NCI-H69 (cell line): ENCODE measurements at regions not wholly inside any gene's neighbourhood (a gene's known extent, or its start where the extent isn't known, plus 50 kb on each side); places are given as distances from the start of the nearest gene placed in this dataset.
A peak's percentile ranks its signal among the peaks of the same experiment; 100 is the strongest.

Source experiments
- DNase-seq: peaks from one replicate; lab custom pipeline; 2025; lab: John Stamatoyannopoulos, UW

DNA sequence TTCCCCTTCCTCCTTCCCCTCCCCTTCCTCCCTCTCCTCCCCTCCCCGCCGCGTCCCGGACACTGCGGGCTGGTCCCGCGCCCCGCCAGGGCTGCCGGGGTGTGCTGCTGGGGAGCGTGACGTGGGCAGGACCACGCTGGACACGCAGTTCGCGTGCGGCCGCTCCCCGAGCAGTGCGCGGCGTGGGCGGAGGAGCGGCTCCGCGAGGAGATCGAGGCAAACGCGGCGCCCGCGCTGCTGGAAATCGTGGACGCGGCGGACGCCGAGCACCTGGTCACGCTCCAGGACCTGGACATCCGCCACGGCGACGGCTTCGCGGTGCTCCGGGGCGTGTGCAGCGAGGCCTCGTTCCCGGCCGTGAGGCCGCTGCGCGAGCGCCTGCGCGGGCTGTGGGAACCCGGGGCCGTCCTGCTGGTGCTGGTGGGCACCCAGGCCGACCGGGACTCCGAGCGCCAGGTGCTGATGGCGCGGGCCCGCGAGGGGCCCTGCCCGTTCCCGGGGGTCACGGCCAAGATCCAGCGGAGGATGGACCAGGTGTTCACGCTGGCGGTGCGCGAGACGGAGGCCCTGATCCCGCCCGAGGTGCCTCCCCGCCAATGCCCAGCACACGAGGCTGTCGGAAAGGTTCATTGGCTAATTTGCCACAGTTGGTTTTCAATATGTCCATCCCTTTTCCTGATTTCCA is 84.3 kb downstream of the TNFAIP2 start:
- DNase-seq: peak; percentile 32

DNA sequence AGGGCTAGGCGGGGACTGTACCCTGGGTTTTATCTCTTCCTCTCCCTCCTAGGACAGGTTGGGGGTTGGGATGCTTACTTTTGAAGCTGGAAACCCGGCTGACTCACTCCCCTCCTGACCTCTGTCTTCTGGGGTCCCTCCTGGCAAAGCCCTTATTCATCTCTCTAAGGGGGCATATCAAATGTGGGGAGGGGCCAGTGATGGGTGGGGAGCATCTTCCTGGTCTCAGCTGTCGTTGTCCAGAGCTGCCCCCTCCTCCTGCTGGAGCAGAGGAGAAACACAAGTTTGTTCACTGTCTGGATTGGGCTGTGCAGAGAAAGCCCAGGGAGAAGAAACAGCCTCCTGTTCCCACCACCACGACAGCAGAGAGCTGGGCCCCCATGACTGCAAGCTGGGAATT is 85.8 kb downstream of the TNFAIP2 start:
- DNase-seq: no peak

DNA sequence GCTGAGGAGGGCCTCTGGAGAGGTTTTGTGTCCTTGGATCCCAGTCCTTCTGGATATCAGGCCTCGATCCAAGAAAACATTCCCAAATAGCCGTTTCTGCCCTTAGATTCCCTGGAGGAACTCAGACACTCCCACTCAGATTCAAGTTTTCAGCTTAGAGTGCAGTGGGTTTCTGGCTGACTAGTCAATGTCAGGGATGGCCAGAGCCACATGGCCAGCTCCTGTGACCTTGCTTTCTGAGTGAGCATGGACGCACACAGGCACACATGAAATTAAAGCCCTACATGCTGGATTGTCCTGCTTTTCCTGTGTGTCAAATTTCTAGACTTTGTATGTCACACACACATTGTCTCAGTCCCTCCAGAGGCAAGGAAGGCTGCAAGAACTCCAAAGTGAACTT is 86.2 kb downstream of the TNFAIP2 start:
- no peak for DNase-seq

DNA sequence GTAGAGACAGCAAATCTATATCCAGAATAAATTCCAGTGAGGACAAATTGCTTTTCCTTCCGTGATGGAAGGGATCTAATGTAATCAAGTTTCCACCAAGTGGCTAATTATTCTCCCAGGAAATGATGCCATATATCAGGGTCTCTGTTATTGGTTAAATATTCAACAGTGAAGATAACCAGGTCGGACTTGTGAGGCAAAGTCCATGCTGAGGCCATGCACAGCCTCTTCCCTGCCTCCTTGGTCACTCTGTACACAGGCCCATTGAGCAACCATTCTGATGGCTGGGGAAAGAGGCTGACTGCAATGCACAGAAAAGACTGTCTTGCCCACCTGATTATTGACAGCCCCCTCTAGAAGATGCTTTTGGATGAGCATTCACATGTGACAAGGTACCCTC is 90.1 kb downstream of the TNFAIP2 start:
- no peak for DNase-seq

DNA sequence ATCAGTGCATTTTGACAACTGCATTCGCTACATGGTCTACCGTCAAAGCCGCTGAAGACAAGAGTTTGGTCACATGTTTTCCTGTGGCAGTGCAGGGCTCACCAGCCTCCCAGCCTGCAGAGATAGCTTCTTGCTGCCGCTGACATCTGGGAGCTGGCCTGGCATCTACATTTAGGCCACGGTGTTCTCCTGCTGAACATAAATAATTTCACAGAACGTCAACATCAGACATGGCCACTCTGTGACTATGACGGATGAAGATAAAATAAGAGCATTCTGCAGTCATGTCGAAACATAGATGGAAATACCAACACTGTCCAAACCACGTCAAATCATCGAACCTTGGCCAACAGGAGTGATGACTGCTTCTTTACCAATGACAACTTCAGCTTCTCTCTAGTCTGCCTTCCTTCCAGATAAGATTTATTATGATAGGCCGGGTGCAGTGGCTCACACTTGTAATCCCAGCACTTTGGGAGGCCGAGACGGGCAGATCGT is 91.2 kb downstream of the TNFAIP2 start:
- DNase-seq: no peak

DNA sequence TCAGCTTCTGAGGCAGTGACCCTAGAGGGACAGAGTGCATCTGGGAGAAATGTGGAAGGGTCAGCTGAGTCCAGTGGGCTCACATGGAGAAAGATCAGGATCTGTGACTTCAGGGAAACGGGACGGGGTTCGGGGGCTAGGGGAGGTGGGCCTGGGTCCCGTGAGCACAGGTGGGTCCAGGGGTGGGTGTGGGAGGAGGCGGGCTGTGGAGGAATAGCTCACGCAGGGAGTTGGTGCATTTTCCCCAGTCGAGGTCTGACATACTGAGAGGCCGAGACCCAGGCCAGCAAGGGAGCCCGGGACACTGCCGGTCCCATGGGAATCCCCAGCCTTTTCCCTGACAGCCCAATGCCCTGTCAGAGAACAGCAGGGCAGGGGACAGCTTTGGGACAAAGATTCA is 93.1 kb downstream of the TNFAIP2 start:
- DNase-seq: no peak

DNA sequence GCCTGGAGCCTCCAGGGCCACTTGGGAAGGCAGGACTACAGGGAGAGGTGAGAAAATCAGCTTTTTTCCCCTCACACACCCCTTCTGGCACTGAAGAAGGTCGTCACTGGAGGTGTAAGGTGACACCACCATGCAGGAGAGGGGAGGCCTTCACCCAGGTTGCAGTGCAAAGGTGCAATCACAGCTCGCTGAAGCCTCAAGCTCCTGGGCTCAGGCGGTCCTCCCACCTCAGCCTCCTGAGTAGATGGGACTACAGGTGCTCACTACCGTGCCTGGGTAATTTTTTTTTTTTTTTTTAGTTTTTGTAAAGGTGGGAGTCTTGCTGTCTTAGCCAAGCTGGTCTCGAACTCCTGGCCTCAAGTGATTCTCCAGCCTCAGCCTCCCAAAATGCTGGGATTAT is 93.6 kb downstream of the TNFAIP2 start:
- DNase-seq: no peak

DNA sequence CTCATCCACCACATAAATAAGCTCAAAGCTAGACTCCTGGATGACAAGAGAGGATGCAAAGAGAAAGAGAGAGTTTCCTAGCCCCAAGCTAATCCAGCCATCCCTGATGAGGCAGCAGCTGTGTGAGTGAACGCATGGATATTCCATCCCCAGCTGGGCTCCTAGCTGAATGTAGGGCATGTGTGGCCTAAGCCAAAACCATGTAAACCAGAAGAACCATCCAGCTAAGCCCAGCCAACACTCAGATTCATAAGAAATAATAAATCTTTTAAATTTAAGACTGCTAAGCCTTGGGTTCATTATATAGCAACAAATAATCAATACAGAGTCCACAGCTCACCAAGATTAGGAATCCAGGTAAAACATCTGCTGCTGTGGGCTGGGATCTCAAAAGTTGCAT is 94.3 kb downstream of the TNFAIP2 start:
- DNase-seq: no peak

DNA sequence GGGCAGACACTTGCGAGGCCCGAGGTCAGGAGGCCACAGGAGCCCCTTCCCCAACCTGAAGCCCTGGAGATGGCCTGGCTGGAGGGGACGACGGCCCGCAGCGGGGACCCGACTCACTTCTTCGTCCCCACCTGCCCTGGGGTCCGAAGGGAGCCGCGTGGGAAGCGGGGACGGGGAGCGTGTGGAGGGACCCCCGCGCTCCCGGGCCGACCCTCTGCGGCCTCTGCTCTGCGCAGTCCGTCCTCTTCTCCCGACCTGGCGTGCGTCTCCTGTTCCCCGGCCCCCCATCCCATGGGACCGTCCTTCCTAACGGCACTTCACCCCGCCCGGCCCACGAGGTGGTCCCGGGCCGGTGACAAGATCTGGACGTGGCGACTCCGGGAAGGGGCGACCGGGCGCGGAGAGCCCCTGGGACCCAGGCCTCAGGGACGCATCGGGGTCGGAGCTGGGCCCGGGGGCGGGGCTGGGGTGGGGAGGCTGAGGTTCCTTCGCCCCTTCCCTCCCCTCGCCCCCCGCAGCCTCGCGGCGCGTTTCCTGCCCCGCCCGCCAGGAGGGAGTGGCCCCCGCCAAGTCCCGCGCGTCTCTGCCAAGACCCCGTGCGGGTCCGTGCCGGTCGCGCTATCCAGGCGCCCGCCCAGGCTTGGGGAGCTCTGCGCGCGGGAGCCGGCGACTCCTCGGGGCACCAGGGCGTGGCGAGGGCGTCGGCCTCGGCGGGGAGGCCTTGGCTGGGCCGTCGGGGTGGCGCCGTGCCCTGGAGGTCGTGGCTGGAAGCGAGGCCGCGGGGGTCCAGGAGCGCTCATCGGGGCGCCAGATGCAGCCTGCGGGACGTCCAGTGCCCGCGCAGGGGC is 97.1 kb downstream of the TNFAIP2 start:
- DNase-seq: no peak

DNA sequence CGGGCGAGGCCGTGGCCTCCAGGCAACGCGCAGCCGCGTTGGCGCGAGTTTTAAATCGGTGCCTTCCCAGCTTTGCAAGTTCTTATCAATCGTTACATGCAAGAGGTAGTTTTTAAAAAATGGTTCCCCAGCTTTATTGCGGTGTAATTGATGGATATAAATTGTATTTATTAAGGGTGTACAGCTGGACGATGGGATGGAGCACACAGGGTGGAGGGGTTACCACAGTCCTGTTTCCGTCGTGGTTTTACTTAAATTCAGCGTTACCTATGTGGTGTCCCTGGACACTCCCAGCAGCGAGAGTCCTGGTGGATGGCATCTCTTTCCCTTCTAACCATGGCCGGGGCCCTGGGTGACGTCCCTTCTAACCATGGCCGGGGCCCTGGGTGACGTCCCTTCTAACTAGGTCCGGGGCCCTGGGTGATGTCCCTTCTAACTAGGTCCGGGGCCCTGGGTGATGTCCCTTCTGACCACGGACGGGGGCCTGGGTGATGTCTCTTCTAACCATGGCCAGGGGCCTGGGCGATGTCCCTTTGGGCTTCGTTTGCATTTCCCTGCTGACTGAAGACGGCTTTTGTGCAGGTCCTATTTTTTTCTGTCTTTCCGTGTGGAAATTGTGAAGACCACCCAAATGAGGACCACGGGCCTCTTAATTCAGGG is 97.9 kb downstream of the TNFAIP2 start:
- DNase-seq: no peak

DNA sequence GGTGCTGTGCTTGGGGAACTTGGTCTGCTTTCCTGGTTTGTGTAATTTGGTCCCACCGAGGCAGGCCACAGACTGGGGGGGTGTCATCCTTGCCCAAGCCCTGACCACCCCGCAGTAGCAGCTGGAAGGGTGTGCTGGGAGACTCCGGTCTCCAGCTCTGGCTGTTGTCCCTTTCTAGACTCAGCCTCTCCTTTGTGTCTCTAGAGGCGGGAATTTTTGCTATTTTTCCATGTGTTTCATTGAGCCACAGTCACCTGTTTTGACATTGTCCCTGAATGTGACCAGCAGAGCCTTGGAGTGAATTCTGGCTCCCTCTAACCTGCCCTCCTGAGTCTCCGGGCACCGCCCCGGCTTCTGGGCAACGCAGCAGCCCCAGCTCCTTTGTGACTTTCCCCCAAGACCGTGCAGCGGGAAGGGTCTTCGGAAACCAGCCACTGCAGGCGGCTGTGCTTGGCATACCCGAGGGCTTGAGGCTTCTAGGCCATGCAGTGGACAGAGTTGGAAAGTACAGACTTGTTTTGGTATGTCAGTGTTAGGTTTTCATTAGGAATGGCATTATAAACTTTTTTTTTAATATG is 98.6 kb downstream of the TNFAIP2 start:
- no peak for DNase-seq

DNA sequence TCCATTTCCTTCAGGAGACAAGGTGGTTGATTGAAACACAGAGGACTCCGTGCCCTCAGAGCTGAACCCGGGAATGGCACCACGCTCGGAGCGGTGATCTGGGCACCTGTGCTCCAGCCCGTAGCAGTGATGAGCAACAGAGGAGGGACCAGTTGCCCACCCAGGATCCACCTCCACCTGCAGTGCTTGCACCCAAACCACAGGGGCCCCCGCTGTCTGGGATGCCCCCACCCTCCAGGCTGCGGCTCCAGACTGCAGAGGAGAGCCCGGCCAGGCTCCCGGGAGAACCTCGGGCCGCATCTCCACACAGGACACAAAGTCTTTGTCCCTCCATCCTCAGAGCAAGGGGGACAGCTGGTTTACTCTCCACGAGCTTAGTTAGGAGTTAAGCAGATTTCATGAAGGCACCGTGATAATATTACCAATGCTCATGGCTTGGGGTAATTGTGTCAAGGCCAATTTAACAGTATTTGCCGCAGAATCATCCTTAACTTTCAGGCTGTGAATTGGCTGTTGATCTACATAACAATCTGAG is 100.6 kb downstream of the TNFAIP2 start:
- no peak for DNase-seq

DNA sequence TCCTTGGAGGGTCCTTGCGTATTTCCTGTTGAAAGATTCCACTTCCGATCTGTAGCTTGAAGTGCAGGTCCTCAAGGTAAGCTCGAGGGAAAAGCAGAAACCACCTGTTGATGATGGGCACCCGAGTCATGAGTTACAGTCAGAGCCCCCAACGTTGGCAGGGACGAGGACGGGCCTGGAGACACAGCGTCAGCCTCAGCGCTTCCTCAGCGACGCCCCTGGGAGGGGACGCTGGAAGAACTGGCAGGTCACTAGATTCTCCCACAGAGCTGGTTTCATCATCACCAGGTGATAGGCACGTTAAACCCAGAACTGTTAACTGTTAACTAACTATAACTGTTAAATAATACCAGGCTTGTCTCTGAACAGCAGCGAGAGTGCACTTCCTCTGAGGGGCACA is 101.8 kb downstream of the TNFAIP2 start:
- DNase-seq: no peak

DNA sequence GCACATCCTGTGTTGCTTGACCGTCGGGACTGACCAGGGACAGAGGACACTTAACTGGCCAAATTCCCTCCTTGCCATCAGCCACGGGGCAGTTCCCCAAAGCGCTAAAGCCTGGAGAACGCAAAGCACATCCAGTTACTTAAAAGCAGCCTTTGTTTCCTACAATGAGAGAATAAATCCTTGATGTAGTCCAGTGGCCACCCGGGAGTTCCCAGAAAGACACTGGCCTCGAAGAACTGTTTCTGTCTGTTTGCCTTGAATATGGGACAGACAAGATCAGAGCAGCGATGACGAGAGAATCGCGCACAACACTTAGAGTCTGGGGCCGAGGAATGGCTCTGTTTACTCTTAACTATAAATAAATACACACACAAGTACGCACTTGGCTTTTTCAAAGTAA is 102.2 kb downstream of the TNFAIP2 start:
- no peak for DNase-seq

DNA sequence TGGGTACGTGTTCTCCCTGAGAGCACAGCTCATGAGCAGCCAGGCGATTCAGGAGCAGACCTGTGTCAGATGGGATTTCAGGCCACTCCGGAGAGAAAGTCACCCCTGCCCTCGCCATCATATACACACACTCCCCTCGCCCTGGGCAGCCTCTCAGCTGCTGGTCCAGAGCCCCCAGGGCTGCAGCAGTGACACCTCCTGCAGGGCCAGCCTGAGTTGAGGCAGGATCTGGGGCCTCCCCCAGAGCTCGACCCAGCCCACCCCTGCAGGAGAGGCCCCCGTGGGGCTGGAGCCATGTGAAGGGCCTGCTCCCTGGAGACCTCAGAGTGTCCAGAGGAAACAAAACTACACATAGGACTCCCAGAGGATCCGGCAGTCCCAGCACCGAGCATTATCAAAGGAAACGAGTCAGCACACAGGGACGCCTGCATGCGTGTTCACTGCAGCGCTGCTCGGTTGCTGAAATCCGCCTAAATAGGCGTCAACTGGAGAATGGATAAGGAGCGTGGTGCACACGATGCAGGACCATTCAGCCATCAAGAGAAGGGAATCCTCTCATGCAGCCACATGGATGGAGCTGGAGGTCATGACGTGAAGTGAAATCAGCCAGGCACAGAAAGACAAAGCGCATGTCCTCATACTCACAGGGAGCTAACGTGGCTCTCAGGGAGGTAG is 104.0 kb downstream of the TNFAIP2 start:
- DNase-seq: no peak

DNA sequence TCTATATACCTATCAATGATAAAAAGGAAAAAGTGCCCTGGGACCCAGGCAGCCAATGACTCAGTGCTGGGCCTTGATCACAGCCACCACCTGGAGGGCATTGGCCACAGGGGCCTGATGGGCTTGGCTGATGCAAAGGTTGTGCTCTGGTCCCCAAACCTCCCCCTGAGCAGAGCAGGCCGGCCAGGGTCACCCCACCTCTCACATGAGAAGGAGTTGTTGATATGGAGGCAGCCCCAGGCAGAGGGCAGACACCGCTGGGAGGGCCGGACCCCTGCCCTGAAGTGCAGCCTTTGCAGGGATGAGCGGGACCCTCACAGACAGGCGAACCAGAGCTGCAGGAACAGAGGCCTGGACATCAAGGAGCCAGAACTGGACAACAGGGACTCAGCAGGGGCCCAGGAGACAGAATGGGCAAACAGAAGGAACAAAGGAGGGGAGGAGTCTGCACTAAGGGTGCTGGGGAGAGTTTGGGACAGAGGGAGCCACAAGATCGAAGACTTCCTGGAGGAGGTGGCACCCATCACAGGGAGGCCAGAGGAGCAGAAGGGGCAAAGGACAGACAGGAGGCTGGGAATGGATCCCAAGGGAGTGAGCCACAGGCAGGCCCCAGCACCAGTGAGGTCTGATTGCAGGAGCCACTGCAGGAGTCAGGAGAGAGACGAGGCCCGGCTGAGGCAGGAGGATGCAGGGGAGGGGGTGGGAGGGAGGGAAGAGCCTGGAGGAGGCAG is 105.0 kb downstream of the TNFAIP2 start:
- no peak for DNase-seq

DNA sequence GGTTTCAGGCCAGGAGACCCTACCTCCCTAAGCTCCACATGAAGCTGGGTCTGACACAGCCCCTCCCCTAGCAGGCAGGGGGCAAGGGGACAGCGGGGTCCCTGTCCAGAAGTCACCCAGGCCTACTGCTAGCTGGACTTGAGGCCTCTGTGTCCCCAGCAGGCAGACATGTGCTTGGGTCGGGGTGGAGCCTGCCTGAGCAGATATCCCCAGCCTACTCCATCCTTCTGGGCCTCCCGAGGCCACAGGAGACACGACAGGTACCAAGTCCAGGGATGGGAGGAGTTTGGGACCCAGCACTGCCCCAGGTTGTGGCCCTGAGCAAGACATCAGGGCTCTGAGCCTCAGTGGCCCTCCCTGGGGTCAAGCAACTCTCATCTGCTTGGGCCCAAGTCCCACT is 105.2 kb upstream of the EIF5 start:
- DNase-seq: no peak

DNA sequence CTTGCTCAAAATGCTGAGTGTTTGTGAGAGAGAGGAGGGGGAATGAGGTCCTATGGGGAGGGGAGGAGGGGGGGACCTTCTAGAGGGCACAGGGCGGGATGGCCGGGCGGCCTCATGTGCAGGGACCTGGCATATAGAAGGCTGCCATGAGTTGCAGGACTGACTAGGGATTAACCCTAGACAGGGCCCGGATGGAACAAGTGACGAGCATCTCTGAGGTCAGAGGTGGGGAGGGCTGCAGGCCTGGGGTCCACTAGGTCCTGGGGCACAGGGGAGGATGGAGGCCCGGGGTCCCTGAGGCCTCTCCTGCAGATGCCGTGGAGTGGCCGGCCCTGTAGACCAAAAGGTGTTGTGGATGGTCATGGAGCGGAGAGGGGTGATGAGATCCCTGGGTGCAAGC is 104.0 kb upstream of the EIF5 start:
- no peak for DNase-seq

DNA sequence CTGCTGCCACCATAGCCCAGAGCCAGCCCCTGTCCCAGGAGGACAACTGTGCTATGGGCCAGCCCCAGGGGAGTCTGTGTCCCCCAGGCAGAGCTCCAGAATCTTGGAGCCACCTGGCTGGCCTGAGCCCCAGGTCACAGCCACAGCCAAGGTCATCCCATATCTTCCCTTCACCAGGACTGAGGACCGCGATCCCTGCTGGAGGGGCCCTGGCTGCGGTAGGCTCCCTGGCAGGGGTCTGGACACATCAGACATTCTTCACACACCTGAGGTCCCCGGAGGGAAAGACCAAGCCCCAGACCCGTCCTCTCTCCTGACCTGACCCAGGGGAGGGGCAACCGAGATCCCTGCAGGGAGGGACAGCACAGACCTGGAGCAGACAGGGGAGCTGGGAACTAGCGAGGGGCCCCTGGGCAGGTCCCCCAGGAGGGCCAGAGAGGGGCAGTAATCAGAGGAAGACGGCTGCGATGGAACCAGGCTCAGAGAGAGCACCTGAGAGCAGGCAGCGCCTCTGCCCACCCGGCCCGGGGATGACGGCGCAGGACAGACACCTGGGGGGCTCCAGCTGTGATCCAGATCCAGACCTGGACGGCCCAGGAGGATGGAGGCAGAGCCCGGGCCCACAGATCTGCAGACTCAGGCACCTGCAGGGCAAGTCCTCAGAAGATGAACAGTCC is 103.2 kb upstream of the EIF5 start:
- no peak for DNase-seq

DNA sequence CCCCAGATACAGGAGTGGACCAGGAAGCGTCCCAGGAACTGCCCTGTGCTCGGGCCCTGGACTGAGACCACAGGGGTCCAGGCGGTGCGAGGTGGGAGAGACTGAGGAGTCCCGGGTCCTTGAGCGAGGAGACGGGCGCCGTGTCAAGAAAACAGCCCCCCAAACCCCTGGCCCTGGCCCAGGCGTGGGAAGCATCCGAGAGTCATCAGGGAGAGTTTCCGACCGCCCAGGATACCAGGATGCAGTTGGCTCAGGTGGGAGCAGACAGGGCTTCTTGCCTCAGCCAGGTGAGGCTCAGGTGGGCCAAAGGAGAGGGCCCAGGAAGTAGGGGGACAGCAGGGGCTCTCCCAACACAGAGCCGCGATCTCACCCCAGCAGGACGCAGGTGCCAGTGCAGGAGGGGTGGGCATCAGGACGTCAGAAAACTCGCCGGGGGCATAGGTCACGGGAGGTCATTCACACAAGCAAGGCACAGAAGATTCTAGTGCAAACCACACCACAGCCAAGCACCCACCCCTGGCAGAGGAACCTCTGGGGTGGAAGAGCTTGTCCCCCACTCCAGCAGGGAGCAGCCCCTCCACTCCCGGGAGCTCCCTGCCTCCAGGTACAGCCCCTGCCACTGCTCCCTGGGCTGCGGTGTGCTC is 102.5 kb upstream of the EIF5 start:
- no peak for DNase-seq
